HG03575 (cell line): ENCODE measurements at regions not wholly inside any gene's neighbourhood (a gene's known extent, or its start where the extent isn't known, plus 50 kb on each side); places are given as distances from the start of the nearest gene placed in this dataset.

Source experiments
- ATAC-seq: cut with Tn5 transposase; IDR thresholded peaks from one replicate; pipeline ENCODE4 v1.9.1; 2021; ENCODE audit not compliant: unreplicated experiment, insufficient number of reproducible peaks, low FRiP score; ENCODE audit errors: extremely low read depth

DNA sequence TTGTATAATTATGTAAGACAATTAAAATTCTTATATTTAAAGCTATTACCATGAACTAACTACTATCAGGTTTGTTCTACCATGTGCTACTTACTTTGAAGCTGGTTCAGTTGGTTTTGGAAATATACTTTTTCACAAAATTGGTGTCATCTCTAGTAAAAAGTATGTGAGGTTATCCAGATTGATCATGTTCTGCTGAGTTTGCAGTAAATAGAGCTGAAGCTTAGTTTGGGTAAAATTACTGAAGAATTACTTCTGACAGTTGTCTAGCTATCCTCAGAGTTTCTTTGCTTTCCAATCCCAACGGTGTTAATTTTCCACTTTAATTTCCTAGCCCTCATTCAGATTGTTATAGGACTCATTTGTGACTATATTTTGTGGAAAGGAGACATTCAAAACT is 184.2 kb downstream of the FAT4 start:
- no peak for ATAC-seq

DNA sequence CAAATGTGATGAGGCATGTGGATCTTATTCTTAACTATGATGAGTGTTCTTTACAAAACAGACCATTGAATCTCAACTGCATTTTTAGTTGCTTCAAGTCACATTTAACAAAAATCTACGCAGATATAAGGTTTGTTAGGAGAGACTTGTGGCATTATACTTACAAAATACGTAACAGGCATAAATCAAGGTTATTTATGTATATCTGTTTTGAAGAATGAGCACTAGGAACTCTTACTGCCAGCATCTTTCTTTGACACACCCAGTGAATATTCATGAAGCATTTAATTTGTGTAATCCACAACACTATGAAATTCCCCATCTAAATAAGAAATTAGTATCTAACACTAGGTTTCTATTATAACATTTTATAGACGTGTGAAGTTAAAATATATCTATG is 186.3 kb downstream of the FAT4 start:
- ATAC-seq: no peak

DNA sequence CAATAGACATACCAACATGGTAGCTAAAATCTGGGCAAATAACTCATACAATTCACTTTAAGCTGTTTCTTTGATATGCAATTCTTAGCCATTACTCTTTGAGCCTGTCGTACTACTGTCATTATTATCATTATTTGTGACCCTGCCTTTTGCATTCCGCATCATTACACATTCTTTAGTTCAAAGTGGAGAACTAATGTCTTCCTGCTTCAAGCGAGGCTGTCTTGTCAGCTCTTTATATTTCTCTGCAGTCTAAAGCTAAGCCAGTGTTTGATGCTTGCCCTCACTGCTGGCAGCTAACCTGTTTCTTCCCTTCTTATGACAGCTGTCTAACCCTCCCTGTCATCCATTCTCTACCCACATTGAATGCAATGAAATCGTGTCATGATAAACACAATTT is 186.8 kb downstream of the FAT4 start:
- ATAC-seq: no peak

DNA sequence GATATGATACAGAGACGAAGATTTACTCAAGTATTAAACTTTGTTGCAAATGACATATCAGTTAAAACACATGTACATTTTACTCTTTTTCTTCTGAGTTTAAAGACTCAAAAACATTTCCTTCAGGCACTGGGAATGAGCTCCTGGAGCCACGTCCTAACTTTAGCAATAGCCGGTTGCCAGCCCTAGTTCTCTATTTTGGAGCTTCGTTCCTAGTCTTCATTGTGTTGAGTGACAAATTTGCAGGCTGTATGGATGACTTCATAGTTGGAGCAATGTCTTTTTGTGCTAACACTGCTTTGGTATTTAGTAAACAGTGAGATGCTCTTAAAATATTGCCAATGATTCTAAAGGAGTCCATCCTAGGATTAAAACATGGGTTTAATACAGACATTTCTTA is 190.9 kb downstream of the FAT4 start:
- ATAC-seq: no peak

DNA sequence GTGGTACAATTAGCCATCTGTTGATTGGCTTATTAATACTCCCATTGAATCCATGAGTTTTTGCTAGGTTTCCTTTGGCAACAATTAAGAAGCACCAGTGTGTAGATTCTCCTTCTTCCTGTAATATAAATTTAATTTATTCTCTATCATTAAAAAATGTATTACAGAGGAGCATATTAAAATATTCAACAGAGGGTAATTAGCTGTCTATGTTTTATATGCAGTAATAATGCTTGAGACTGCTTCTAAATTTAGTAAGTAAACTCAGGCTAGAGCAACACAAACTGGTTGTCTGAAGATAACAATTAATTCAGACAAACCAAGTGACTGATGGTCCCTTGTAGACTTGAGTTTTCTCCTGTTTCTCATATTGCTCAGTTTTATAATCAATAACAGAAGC is 192.4 kb downstream of the FAT4 start:
- ATAC-seq: no peak

DNA sequence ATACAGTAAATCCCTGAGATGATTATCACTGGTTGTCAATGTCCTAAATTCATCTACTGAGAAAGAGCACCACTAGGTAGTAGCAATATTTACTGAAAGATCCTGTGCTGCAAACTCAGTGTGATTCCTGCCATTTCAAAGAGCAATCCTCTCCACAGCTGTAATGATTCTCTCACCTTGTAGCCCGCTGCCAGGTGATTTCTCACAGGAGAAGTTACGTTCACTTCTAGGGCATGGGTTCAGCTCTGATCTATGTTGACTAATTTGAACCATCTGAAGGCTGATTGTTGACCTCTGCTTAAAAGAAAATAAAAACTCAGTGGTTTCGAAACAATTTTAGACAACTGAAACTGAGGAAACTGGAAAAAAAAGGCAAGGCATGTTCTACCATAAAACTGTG is 197.0 kb downstream of the FAT4 start:
- no peak for ATAC-seq

DNA sequence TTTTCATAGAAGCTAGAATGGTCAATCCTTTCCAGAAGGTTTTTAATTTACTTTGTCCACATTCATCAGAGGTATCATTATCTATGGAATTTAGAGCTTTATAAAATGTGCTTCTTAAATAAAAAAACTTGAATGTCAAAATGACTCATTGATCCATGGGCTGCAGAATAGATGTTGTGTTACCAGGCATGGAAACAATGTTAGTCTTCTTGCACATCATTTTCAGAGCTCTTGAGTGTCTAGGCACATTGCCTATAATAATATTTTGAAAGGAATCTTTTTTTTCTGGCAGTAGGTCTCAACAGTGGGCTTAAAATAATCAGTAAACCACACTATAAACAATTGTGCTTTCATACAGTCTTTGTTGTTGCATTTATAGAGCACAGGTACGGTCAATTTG is 200.3 kb downstream of the FAT4 start:
- ATAC-seq: no peak

DNA sequence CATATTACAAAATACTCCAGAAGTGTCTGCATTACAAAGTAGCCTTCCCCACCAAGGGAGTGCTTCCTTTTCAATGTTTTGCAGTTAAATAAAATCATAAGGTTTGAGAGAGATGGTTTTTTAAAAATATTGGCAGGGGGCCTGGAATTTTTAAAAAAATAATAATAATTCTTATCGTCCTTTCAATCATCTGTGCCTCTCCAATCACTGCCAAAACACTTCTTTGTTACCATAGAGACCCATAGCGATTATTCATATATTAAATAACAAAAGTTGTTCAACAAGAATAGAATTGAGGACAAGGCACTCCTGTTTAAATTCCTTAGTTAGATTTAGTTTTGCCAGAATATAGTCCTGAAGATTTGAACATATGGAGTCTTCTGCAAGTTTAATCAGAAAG is 203.1 kb downstream of the FAT4 start:
- ATAC-seq: no peak

DNA sequence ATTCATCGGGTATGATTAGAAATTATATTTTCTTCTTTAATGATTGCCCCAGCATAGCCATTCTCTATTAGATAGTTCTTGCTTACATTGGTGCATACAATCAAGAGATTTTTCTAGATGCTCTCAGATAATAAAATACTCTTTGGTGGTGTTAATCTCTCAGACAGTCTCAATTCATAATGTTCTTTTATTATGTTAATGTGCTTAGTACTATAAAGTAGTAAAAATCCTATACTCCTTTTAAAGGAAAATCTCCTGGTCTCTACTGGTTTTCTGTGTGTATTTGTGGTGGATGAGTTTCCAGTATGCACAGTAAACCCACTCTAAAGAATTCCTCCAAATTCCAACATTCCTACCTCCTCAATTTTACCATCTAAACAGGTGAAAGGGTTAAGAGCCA is 203.5 kb downstream of the FAT4 start:
- no peak for ATAC-seq

DNA sequence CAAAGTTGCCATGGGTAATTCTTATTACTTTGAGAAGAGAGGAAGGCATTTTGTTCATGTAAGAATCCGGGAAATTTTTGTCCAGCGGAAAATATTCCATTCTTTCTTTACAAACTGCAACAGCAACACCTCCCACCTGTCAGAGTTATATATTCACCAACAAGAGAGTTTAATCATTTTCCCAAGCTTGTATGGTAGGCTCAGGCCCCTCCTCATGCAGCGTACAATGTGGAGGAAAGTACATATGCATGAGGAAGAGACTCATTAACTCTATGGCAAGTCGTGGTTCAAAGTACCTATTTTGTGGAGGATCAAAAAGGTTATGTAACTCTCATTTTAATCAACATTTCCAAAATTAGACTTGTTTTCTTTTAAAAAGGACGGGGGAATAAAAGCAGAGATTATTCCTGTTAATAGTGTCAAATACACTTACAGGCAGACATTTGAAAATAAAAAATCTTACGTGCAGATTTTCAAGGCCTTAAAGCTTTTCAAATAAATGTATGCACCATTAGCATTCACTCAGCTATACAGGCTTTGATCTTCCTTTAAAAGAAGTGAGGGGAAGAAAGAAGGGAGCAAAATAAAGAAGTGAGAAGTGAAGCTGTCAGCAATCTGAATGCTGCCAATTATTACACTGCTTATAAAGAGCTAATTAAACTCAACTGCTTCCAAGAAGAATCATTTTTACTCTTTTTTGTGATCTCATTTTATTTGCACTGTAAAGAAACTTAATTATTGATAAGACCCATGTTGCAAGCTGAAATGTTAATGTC is 204.8 kb downstream of the FAT4 start:
- no peak for ATAC-seq

DNA sequence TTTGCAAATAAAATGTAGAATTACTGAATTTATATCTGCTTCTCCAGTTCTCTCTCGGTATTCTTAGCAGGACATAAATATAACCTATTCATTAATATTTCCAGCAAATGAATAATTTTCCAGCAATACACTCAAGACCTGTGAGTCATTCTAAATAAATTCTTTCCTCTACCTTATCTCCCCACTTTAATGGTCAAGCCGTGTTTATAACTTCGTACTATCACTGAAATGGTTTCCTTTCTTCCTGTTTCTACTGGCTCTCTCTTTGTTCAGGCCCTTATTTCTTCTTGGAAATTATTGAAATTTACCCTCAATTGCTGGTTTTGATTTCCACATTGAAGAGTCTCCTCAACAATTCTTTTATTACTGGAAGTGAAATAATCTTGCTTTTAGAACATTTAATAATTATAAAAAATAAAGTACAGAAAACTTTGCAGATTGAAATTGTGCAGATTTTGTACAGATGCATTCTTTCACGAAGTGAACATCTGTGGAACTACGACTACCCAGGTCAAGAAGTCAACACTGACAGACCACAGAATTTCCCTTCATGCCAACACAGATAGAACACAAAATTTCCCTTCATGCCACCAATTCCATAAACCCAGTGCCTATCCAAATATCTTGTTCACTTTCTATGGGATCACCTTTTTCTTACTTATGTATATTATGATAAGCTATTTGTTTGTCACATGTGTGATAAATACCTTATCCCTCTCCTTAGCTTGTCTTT is 205.7 kb downstream of the FAT4 start:
- ATAC-seq: no peak

DNA sequence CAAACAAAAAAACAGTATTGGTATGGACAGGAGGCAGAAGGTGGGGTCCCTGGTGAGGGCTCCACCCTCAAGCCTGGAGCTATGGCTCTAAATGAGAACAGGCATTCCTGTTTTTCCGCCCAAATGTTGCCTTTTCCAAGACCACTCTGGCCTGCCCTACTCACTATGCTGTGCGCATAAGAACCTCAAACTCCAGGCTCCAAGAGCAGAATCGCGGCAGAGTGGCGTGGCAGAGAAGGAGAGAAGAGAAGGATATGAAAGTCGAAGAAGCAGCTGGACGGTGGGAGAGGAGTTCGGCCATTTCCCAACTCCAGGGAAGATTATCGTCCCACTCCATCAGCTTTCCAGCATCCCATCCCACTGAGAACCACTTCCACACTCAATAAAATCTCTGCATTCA is 207.8 kb downstream of the FAT4 start:
- no peak for ATAC-seq

DNA sequence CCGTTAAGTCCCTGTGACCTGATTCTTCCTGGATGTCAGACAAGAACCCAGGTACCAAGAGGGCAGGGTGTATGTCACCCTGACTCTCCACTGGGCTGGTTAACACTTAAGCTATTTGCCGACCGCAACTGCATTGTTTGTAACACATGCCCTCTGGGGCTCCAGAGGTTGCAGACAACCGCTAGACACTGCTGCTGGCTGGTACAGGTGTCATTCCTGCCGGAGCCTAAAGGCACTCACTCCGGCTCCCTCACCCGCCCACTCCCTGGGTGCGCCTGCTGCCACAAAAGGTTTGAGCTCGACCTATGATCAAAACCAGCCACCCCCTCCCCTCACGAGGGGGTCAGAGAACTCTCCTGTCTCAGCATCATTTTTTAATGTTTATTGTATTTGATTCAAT is 208.2 kb downstream of the FAT4 start:
- no peak for ATAC-seq

DNA sequence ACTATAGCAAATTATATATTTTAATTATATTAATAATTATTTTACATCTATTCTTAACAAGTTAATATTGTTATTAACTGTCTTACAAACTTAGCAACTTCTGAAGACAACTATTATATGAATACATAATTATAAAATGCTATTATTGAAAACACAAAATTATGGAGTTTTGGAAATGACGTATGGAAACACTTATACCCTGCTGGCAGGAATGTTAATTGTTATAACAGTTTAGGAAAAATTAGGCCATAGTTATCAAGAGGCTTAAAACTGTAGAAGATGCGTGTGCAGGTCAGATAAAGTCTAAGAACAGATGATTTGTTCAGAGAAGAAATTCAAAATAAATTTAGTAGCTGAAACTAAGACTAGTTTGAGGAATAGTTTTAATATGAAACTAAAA is 211.7 kb downstream of the FAT4 start:
- no peak for ATAC-seq

DNA sequence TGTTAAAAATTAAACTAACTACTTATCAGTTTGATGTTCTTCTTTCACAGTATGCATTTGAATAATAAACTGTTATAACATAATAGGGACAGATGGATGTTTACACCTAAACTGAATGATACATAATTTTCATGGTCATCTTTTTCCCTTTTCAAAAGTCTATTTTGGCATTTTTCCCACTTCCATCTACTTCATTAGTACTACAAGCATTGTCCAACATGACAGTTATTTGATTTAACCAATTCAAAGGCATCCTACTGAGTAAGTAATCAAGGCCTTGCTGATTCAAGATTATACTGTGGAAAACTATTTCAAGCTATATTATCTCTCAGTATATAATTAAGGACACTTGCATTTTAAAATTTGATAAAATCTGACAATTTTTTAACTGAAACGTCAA is 212.9 kb downstream of the FAT4 start:
- ATAC-seq: no peak

DNA sequence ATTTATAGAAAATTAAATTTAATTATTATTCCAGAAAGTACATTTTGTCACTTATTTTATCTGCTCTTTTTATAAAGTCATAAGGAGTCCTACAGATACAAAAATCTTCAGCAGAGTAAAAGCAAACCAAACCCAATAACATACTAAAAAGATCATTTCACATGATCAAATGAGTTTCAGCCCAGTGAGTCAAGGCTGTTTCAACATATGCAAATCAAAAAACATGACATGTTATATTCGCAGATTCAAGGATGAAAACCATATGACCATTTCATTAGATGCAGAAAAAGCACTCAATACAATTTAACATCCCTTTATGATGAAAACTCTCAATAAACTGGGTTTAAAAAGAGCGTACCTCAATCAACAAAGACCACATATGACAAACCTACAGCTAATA is 214.3 kb downstream of the FAT4 start:
- no peak for ATAC-seq

DNA sequence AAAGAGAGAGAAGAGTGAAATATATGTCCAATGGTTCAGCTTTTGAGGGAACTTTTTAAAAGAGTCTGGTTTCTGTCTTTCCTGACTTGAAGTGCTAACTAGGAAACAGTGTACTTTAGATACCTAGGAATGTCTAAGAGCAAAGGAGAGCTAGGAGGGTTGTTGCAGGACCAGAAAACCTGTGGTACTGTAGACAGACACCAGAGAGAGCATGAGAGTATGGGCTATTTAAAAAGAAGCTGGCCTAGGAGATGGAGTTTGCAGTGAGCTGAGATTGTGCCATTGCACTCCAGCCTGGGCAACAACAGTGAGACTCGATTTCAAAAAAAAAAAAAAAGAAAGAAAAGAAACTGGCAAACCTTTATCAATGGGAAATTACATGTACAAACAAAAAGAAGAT is 223.9 kb downstream of the FAT4 start:
- ATAC-seq: no peak

DNA sequence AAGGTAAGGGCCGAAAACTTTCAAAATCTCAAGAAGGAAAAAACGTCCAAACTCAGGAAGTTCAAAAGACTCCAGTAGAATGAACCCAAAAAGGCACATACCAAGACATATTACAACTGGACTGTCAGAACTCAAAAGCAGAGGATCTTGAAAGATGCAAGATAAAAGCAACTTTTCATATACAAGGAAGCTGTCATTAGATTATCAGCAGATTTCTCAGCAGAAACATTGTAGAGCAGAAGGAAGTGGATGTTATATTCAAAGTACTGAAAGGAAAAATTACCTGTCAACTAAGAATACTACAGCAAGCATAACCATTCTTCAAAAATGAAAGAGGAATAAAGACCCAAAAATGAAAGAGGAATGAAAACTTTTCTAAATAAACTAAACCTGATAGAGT is 224.9 kb downstream of the FAT4 start:
- no peak for ATAC-seq

DNA sequence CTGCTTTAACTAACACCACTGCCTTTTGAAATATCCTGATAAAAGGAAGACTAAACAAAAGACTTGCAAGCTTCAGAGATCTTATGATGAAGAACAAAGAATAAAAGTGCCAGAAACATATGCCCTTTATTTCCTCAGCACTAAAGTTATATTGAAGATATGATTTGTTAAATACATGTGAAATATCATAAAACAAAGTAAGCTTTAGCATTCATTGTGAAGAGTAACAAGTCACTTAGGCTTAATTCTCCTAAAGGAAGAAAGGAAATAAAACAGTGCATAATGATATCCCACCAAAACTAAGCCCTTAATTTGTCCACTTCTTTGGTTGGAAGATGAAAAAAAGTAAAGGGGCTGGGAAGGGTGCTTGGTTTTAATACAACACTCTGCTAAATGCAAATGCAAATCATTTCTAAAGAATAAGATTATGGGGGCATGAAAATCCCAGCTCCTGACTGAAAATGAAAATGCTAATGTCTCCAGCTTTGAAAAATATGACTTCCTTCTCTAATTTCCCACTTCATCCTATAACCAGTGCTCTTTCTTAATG is 227.2 kb downstream of the FAT4 start:
- ATAC-seq: no peak

DNA sequence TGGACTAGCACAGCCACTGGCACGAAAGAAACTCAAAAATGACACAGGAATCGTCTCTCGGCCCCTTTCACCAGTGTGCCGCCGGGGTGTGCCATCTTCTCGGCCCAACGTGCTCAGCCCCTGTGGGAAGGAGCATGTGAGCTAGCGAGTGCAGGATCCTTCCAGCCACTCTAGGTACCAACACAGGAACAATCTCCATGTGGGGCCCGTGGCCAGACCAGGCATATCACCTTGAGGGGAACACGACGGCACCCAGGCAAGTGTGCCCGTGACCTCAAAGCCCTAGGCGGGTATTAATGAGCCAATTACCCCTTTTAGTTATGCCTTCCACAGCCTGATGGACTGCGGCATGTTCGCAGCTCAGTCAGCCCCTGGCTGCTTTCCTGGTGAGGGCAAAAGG is 231.5 kb downstream of the FAT4 start:
- ATAC-seq: no peak
